ENCODE measurements at regions not wholly inside any gene's neighbourhood (a gene's known extent, or its start where the extent isn't known, plus 50 kb on each side); places are given as distances from the start of the nearest gene placed in this dataset.

GRCh38 chr14:87080146-87080545 is 912.8 kb downstream of the GALC start:
- TF ChIP-seq CTCF (IDR thresholded peaks at IDR 0.05; ENCODE audit: low read length): no peak
- TF ChIP-seq EZH2 (optimal IDR thresholded peaks at IDR 0.05; ENCODE audit: low read depth, low read length): no peak
- TF ChIP-seq EZH2phosphoT487 (IDR thresholded peaks at IDR 0.05; ENCODE audit: low read length): no peak
- H3K27me3 ChIP-seq (replicated peaks; ENCODE audit: insufficient read depth, low read length): no peaks in the 10 kb centered on the region
- H3K9ac ChIP-seq (ENCODE audit: low read length): no peak overlapping the region
- H3K9me2 ChIP-seq (replicated peaks; ENCODE audit: insufficient read depth, low read length): no peaks in the 10 kb centered on the region
- no peaks in the 10 kb centered on the region for H3K79me2 ChIP-seq (ENCODE audit: low read length)
- H3K4me3 ChIP-seq (ENCODE audit: low read length): no peak overlapping the region
- H3K4me2 ChIP-seq (ENCODE audit: low read depth, low read length): no peak overlapping the region
- no peaks in the 10 kb centered on the region for H4K20me1 ChIP-seq (ENCODE audit: insufficient read depth, low read length)
- no peaks in the 10 kb centered on the region for H3K4me1 ChIP-seq (ENCODE audit: low read length)
- H3K9me3 ChIP-seq (replicated peaks; ENCODE audit: insufficient read depth, low read length): no peaks in the 10 kb centered on the region
- H3K27ac ChIP-seq (ENCODE audit: low read length): no peak overlapping the region
- H2AFZ ChIP-seq (ENCODE audit: low read length): no peak overlapping the region
- no peak for DNase-seq
- no peaks in the 10 kb centered on the region for H3K36me3 ChIP-seq (replicated peaks; ENCODE audit: insufficient read depth, low read length)
- H3F3A ChIP-seq (ENCODE audit: insufficient read depth, low read length): no peaks in the 10 kb centered on the region

- no peaks in the 10 kb centered on the region for H3K9me2 ChIP-seq (replicated peaks; ENCODE audit: insufficient read depth, low read length)
- no peak overlapping the region for H3K9ac ChIP-seq (ENCODE audit: low read length)
- H4K20me1 ChIP-seq (ENCODE audit: insufficient read depth, low read length): no peaks in the 10 kb centered on the region
- no peaks in the 10 kb centered on the region for H3F3A ChIP-seq (ENCODE audit: insufficient read depth, low read length)
- no peak overlapping the region for H3K4me2 ChIP-seq (ENCODE audit: low read depth, low read length)
- no peak for DNase-seq
- no peaks in the 10 kb centered on the region for H3K9me3 ChIP-seq (replicated peaks; ENCODE audit: insufficient read depth, low read length)
- TF ChIP-seq EZH2phosphoT487 (IDR thresholded peaks at IDR 0.05; ENCODE audit: low read length) (no peak), EZH2 (optimal IDR thresholded peaks at IDR 0.05; ENCODE audit: low read depth, low read length) (no peak), CTCF (IDR thresholded peaks at IDR 0.05; ENCODE audit: low read length) (no peak)
- no peaks in the 10 kb centered on the region for H3K27me3 ChIP-seq (replicated peaks; ENCODE audit: insufficient read depth, low read length)
- no peak overlapping the region for H3K27ac ChIP-seq (ENCODE audit: low read length)
- H3K79me2 ChIP-seq (ENCODE audit: low read length): no peaks in the 10 kb centered on the region
- H3K4me1 ChIP-seq (ENCODE audit: low read length): no peaks in the 10 kb centered on the region
- no peak overlapping the region for H2AFZ ChIP-seq (ENCODE audit: low read length)
- no peak overlapping the region for H3K4me3 ChIP-seq (ENCODE audit: low read length)
- no peaks in the 10 kb centered on the region for H3K36me3 ChIP-seq (replicated peaks; ENCODE audit: insufficient read depth, low read length)
These were observed 913.6 kb downstream of the GALC start for GRCh38 chr14:87079416-87079815.

DNA sequence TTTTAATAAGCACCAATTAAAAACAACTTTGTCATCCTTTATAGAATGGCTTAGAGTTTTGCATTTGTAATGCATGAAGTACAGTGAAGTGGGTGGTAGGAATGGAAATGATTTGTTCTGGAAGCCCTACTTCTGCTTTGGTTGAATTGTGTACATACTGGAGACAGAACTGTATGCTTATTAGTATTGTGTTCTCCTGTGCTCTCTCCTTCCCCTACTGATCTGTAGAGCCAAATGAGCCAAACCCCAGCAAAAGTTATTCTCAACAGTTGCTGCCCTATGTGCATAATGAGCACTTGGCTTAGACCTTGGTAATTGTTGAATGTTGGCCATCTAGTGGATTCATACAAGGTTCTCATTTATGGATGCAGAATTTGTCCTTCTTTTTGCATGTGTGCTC is 916.1 kb downstream of the GALC start:
- Histone ChIP-seq H3K9me2 (replicated peaks; ENCODE audit: insufficient read depth, low read length) (no peaks in the 10 kb centered on the region), H3K4me1 (ENCODE audit: low read length) (no peaks in the 10 kb centered on the region), H3K9ac (ENCODE audit: low read length) (no peak overlapping the region), H3K9me3 (replicated peaks; ENCODE audit: insufficient read depth, low read length) (no peaks in the 10 kb centered on the region), H3K36me3 (replicated peaks; ENCODE audit: insufficient read depth, low read length) (no peaks in the 10 kb centered on the region), H3K4me3 (ENCODE audit: low read length) (no peak overlapping the region), H2AFZ (ENCODE audit: low read length) (no peak overlapping the region), H3K27me3 (replicated peaks; ENCODE audit: insufficient read depth, low read length) (no peaks in the 10 kb centered on the region), H3K27ac (ENCODE audit: low read length) (no peak overlapping the region), H3F3A (ENCODE audit: insufficient read depth, low read length) (no peaks in the 10 kb centered on the region), H3K4me2 (ENCODE audit: low read depth, low read length) (no peak overlapping the region), H3K79me2 (ENCODE audit: low read length) (no peaks in the 10 kb centered on the region), H4K20me1 (ENCODE audit: insufficient read depth, low read length) (no peaks in the 10 kb centered on the region)
- no peak for DNase-seq
- TF ChIP-seq EZH2phosphoT487 (IDR thresholded peaks at IDR 0.05; ENCODE audit: low read length): no peak

GRCh38 chr14:87076146-87076545 is 916.8 kb downstream of the GALC start:
- Histone ChIP-seq H2AFZ (ENCODE audit: low read length) (no peak overlapping the region), H3K79me2 (ENCODE audit: low read length) (no peaks in the 10 kb centered on the region), H3K9me3 (replicated peaks; ENCODE audit: insufficient read depth, low read length) (no peaks in the 10 kb centered on the region), H3K4me2 (ENCODE audit: low read depth, low read length) (no peak overlapping the region), H3K27me3 (replicated peaks; ENCODE audit: insufficient read depth, low read length) (no peaks in the 10 kb centered on the region), H3K27ac (ENCODE audit: low read length) (no peak overlapping the region), H3K36me3 (replicated peaks; ENCODE audit: insufficient read depth, low read length) (no peaks in the 10 kb centered on the region), H3F3A (ENCODE audit: insufficient read depth, low read length) (no peaks in the 10 kb centered on the region), H3K4me3 (ENCODE audit: low read length) (no peak overlapping the region), H3K9me2 (replicated peaks; ENCODE audit: insufficient read depth, low read length) (no peaks in the 10 kb centered on the region), H4K20me1 (ENCODE audit: insufficient read depth, low read length) (no peaks in the 10 kb centered on the region), H3K4me1 (ENCODE audit: low read length) (no peaks in the 10 kb centered on the region), H3K9ac (ENCODE audit: low read length) (no peak overlapping the region)
- no peak for TF ChIP-seq EZH2phosphoT487 (IDR thresholded peaks at IDR 0.05; ENCODE audit: low read length)
- no peak for TF ChIP-seq CTCF (IDR thresholded peaks at IDR 0.05; ENCODE audit: low read length)
- TF ChIP-seq EZH2 (optimal IDR thresholded peaks at IDR 0.05; ENCODE audit: low read depth, low read length): no peak
- DNase-seq: no peak
